Hepatocyte (in vitro differentiated cells): ENCODE measurements at regions not wholly inside any gene's neighbourhood (a gene's known extent, or its start where the extent isn't known, plus 50 kb on each side); places are given as distances from the start of the nearest gene placed in this dataset.

ENCODE experiments used
- DNase-seq: peaks from one replicate; pipeline ENCODE4 v3.0.0-alpha.2; 2016; ENCODE audit warnings: low spot score
- H2AFZ ChIP-seq: fragments of 200-600 bp; sonication (generic); 2 replicates; pipeline ENCODE4 v1.6.0; 2016; ENCODE audit warnings: antibody characterized with exemption, mild to moderate bottlenecking
- H3K27ac ChIP-seq: fragments of 200-600 bp; sonication (generic); 2 replicates; pipeline ENCODE4 v1.5.1; 2016; ENCODE audit warnings: mild to moderate bottlenecking
- H3K27me3 ChIP-seq: fragments of 200-600 bp; sonication (generic); 2 replicates; pipeline ENCODE4 v1.6.1; 2016
- H3K36me3 ChIP-seq: fragments of 200-600 bp; sonication (generic); replicated peaks from 2 replicates; pipeline ENCODE4 v1.5.1; 2016; ENCODE audit warnings: low read depth; ENCODE audit not compliant: insufficient read depth
- H3K4me1 ChIP-seq: fragments of 200-600 bp; sonication (generic); 2 replicates; pipeline ENCODE4 v1.5.1; 2016; ENCODE audit warnings: mild to moderate bottlenecking, moderate library complexity; ENCODE audit not compliant: insufficient read depth
- H3K4me2 ChIP-seq: fragments of 200-600 bp; sonication (generic); 2 replicates; pipeline ENCODE4 v1.6.0; 2016
- H3K4me3 ChIP-seq: fragments of 200-600 bp; sonication (generic); 2 replicates; pipeline ENCODE4 v1.5.1; 2016; ENCODE audit warnings: mild to moderate bottlenecking
- H3K79me2 ChIP-seq: fragments of 200-600 bp; sonication (generic); 2 replicates; pipeline ENCODE4 v1.6.0; 2017; ENCODE audit warnings: mild to moderate bottlenecking
- H3K9me2 ChIP-seq: fragments of 200-600 bp; sonication (generic); replicated peaks from 2 replicates; pipeline ENCODE4 v1.6.0; 2017; ENCODE audit warnings: mild to moderate bottlenecking; ENCODE audit not compliant: insufficient read depth
- H3K9me3 ChIP-seq: fragments of 200-600 bp; sonication (generic); 2 replicates; pipeline ENCODE4 v1.5.1; 2016; ENCODE audit warnings: low read depth, mild to moderate bottlenecking
- H4K20me1 ChIP-seq: fragments of 200-600 bp; sonication (generic); 2 replicates; pipeline ENCODE4 v1.6.0; 2016; ENCODE audit warnings: mild to moderate bottlenecking; ENCODE audit not compliant: insufficient read depth, poor library complexity, severe bottlenecking
- EZH2 ChIP-seq: fragments of 200-600 bp; sonication (generic); IDR thresholded peaks from 2 replicates; pipeline ENCODE4 v1.6.1; 2016; ENCODE audit warnings: antibody characterized with exemption, mild to moderate bottlenecking, borderline replicate concordance
- EZH2phosphoT487 ChIP-seq: fragments of 200-600 bp; sonication (generic); IDR thresholded peaks from one replicate; pipeline ENCODE4 v1.6.1; 2018; ENCODE audit warnings: antibody characterized with exemption, mild to moderate bottlenecking, low read depth, moderate library complexity; ENCODE audit not compliant: unreplicated experiment, severe bottlenecking
- WGBS: methylation state at CpG from one replicate; pipeline ENCODE4 v1.1.6; 2016; ENCODE audit warnings: low lambda C conversion rate; ENCODE audit errors: missing lambda C conversion rate; 5-methylcytosine and 5-hydroxymethylcytosine counted together
- TF ChIP-seq, protein P1 (sequence below): fragments of 200-600 bp; sonication (generic); IDR thresholded peaks from 2 replicates; pipeline ENCODE4 v1.5.1; 2016; ENCODE audit warnings: antibody characterized with exemption, mild to moderate bottlenecking; ENCODE audit not compliant: poor library complexity

DNA sequence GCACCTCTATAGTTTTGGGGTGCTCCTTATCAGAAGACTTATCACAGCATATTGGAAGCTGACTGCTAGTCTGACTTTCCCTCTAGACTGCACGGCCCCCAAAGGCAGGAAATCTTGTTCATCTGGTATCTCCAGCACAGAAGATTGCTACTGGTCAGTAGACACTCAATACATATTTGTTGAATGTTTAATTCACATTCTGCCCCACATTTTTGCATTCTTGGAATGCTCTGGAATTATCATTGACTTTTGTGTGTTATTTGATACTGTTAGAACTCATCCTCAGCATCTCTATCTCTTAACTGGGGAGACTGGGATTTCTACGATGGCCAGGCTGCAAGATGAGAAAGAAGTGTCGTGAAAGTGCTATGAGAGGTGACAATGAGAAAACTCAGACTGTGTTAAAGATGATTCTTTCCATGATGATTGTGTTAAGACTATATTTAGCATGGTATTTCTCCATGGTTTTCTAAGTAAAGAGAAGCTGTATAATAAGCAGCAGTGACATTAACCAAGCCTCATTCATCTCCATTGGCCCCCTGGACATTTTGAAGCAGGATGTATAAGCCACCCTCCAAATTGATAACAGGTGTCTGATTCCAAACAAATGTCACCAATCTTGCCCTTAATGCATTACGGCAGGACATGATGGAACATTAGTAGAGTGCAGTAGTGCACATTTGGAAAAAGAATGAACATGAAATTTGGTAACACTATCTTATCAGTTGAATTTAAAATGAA, 440.9 kb downstream of the RFC3 start:
- no peaks in the 10 kb centered on the region for H3K27me3 ChIP-seq
- no peak overlapping the region for H3K27ac ChIP-seq
- no peaks in the 10 kb centered on the region for H3K9me3 ChIP-seq
- 52% methylated on average over 4 of the region's 4 CpGs for WGBS
- no peaks in the 10 kb centered on the region for H4K20me1 ChIP-seq
- H3K9me2 ChIP-seq = no peaks in the 10 kb centered on the region
- H3K4me3 ChIP-seq = no peak overlapping the region
- no peaks in the 10 kb centered on the region for H3K79me2 ChIP-seq
- TF ChIP-seq, protein P1, sequence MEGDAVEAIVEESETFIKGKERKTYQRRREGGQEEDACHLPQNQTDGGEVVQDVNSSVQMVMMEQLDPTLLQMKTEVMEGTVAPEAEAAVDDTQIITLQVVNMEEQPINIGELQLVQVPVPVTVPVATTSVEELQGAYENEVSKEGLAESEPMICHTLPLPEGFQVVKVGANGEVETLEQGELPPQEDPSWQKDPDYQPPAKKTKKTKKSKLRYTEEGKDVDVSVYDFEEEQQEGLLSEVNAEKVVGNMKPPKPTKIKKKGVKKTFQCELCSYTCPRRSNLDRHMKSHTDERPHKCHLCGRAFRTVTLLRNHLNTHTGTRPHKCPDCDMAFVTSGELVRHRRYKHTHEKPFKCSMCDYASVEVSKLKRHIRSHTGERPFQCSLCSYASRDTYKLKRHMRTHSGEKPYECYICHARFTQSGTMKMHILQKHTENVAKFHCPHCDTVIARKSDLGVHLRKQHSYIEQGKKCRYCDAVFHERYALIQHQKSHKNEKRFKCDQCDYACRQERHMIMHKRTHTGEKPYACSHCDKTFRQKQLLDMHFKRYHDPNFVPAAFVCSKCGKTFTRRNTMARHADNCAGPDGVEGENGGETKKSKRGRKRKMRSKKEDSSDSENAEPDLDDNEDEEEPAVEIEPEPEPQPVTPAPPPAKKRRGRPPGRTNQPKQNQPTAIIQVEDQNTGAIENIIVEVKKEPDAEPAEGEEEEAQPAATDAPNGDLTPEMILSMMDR = no peak
- TF ChIP-seq EZH2 (no peak), EZH2phosphoT487 (no peak)
- H2AFZ ChIP-seq = no peak overlapping the region
- no peak for DNase-seq
- H3K4me1 ChIP-seq = no peaks in the 10 kb centered on the region
- H3K36me3 ChIP-seq = no peaks in the 10 kb centered on the region
- no peak overlapping the region for H3K4me2 ChIP-seq

DNA sequence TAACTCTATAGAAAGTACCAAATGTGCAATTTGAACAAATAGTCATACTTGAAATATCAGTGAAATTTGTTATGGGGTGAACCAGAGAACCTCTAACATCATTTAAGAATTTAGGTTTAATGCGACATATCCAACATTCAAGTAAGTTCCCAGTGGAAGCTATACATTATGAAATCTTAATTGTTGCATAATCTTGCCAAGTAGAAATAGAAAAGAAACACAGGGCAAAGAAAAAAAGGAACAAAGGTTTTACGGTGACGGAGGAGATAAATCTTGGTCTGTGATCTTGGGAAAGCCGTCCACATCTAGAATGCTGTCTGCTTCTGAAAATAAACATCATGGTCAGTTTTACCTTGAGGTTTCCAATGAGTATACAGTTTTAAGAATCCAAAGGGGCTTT, 445.7 kb downstream of the RFC3 start:
- no peaks in the 10 kb centered on the region for H3K36me3 ChIP-seq
- H3K27me3 ChIP-seq = no peaks in the 10 kb centered on the region
- WGBS = 89% methylated on average over 4 of the region's 4 CpGs
- no peaks in the 10 kb centered on the region for H4K20me1 ChIP-seq
- H3K9me3 ChIP-seq = no peaks in the 10 kb centered on the region
- DNase-seq = no peak
- no peaks in the 10 kb centered on the region for H3K9me2 ChIP-seq
- H3K27ac ChIP-seq = no peak overlapping the region
- no peaks in the 10 kb centered on the region for H3K79me2 ChIP-seq
- no peak overlapping the region for H3K4me3 ChIP-seq
- H2AFZ ChIP-seq = no peak overlapping the region
- H3K4me2 ChIP-seq = no peak overlapping the region
- H3K4me1 ChIP-seq = no peaks in the 10 kb centered on the region
- TF ChIP-seq, protein P1 = no peak
- TF ChIP-seq EZH2phosphoT487 = no peak
- no peak for TF ChIP-seq EZH2

DNA sequence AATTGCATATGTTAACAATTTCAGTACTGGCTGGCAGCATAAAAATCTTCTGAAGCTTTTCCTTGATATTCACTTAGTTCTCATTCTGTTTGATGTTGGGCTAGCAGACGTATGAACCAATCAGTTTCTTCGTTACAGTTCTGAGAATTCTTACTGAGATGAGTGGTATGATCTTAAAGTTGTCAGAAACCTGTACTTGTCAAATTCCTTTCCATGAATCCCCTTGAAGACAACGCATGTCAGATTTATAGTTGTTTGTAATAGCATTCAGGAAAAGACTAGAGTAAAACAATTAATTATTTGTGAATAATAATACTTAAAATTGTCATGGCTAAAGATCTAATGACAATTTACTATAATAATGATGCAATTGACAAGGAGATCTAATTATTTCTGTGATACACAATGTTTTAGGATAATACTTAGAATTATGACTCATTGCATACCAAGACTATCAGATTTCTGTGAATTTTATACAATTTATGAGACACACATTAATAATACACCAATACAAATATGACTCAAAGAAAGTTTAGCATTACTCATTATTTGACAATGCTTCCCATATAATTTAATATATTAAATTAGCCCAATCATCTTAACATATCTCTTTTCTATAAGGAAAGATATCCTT, 447.2 kb downstream of the RFC3 start:
- Histone ChIP-seq H3K27me3 (no peaks in the 10 kb centered on the region), H3K9me3 (no peaks in the 10 kb centered on the region), H3K4me2 (no peak overlapping the region), H3K9me2 (no peaks in the 10 kb centered on the region), H4K20me1 (no peaks in the 10 kb centered on the region), H3K4me3 (no peak overlapping the region), H3K79me2 (no peaks in the 10 kb centered on the region), H2AFZ (no peak overlapping the region), H3K27ac (no peak overlapping the region), H3K4me1 (no peaks in the 10 kb centered on the region), H3K36me3 (no peaks in the 10 kb centered on the region)
- no peak for TF ChIP-seq EZH2phosphoT487
- TF ChIP-seq, protein P1 = no peak
- TF ChIP-seq EZH2 = no peak
- 85% methylated on average over 3 of the region's 3 CpGs for WGBS
- no peak for DNase-seq
